Effector CD4-positive, alpha-beta T cell (primary cell): ENCODE measurements at regions not wholly inside any gene's neighbourhood (a gene's known extent, or its start where the extent isn't known, plus 50 kb on each side); places are given as distances from the start of the nearest gene placed in this dataset.

Source experiments
- DNase-seq: peaks from one replicate; pipeline ENCODE4 v3.0.0-alpha.2; 2020

- DNase-seq: no peak
These were observed 71.4 kb upstream of the CELF4 start for GRCh38 chr18:37636831-37637477.

- DNase-seq: no peak
These were observed 68.9 kb upstream of the CELF4 start for GRCh38 chr18:37634516-37634915.

GRCh38 chr18:37631422-37631821 is 65.8 kb upstream of the CELF4 start:
- DNase-seq: no peak

GRCh38 chr18:37630334-37630733 is 64.7 kb upstream of the CELF4 start:
- DNase-seq: no peak

GRCh38 chr18:37628470-37629220 is 63.0 kb upstream of the CELF4 start:
- no peak for DNase-seq

- no peak for DNase-seq
These were observed 58.7 kb upstream of the CELF4 start for GRCh38 chr18:37624318-37624717.

- no peak for DNase-seq
These were observed 54.4 kb upstream of the CELF4 start for GRCh38 chr18:37619964-37620363.

- no peak for DNase-seq
These were observed 52.0 kb upstream of the CELF4 start for GRCh38 chr18:37617623-37618022.
